AG10803 (cell line): ENCODE measurements at regions not wholly inside any gene's neighbourhood (a gene's known extent, or its start where the extent isn't known, plus 50 kb on each side); places are given as distances from the start of the nearest gene placed in this dataset.

Experiments
- DNase-seq: peaks from one replicate; pipeline ENCODE4 v3.0.0; 2010; ENCODE audit warnings: low read depth
- H3K4me3 ChIP-seq: 2 replicates; pipeline ENCODE4 v1.5.1; 2011; ENCODE audit warnings: mild to moderate bottlenecking, low read length, control low read depth
- CTCF ChIP-seq: conservative IDR thresholded peaks from 2 replicates; pipeline ENCODE4 v1.5.1; 2011; ENCODE audit warnings: mild to moderate bottlenecking, low read length, control low read depth, inconsistent platforms

- H3K4me3 ChIP-seq = no peak overlapping the region
- DNase-seq = no peak
- no peak for TF ChIP-seq CTCF
These were observed 861.9 kb downstream of the CDY2B start for GRCh38 chrY:17018126-17018525.

- TF ChIP-seq CTCF = no peak
- no peak overlapping the region for H3K4me3 ChIP-seq
- no peak for DNase-seq
These were observed 886.5 kb downstream of the CDY2B start for GRCh38 chrY:16993551-16993950.

GRCh38 chrY:16981776-16982175 is 898.2 kb downstream of the CDY2B start:
- H3K4me3 ChIP-seq = no peak overlapping the region
- DNase-seq = no peak
- TF ChIP-seq CTCF = no peak

- H3K4me3 ChIP-seq = no peak overlapping the region
- no peak for TF ChIP-seq CTCF
- no peak for DNase-seq
These were observed 920.9 kb downstream of the CDY2B start for GRCh38 chrY:16959071-16959470.

GRCh38 chrY:16947221-16947620 is 932.8 kb downstream of the CDY2B start:
- no peak overlapping the region for H3K4me3 ChIP-seq
- TF ChIP-seq CTCF = no peak
- DNase-seq = no peak
